Upper lobe of right lung (tissue), 1 donor: ENCODE measurements at regions not wholly inside any gene's neighbourhood (a gene's known extent, or its start where the extent isn't known, plus 50 kb on each side); places are given as distances from the start of the nearest gene placed in this dataset.
"Not testable (repeated sequence)": the region's sequence is repeated elsewhere in the genome, so short reads cannot be mapped to it uniquely, and the experiment has no call there.

Experiments used
- ATAC-seq: fragments of 200-7000 bp; cut with Tn5 transposase; one replicate; pipeline ENCODE4 v1.9.1; 2020; ENCODE audit warnings: mild to moderate bottlenecking, moderate library complexity
- DNase-seq: peaks from one replicate; pipeline ENCODE4 v3.0.0-alpha.2; 2020
- H3K27ac ChIP-seq: fragments of 200-600 bp; one replicate; pipeline ENCODE4 v1.8.0; 2022
- H3K27me3 ChIP-seq: fragments of 200-600 bp; one replicate; pipeline ENCODE4 v1.8.0; 2022; ENCODE audit warnings: mild to moderate bottlenecking
- H3K36me3 ChIP-seq: fragments of 200-600 bp; one replicate; pipeline ENCODE4 v1.8.0; 2022
- H3K4me1 ChIP-seq: fragments of 200-600 bp; one replicate; pipeline ENCODE4 v1.8.0; 2022
- H3K4me3 ChIP-seq: fragments of 200-600 bp; one replicate; pipeline ENCODE4 v1.8.0; 2022; ENCODE audit warnings: mild to moderate bottlenecking
- H3K9me3 ChIP-seq: fragments of 200-600 bp; one replicate; pipeline ENCODE4 v1.8.0; 2022
- intact Hi-C: fragments of 100-400 bp; cut with DNase I; formaldehyde crosslinking; loops from one replicate; pipeline ENCODE4 v1.11.0; 2022
- TF ChIP-seq, protein P1 (sequence below): fragments of 200-600 bp; IDR thresholded peaks from one replicate; pipeline ENCODE4 v1.8.0; 2022; ENCODE audit warnings: antibody characterized with exemption
- donor health status: DM: no; HTN: yes; CAD: no; lungs with severe emphysema.

GRCh38 chr7:35853194-35853593 is 52.3 kb downstream of the SEPTIN7 start:
- H3K27ac ChIP-seq, H3K9me3 ChIP-seq, H3K4me3 ChIP-seq, ATAC-seq, H3K36me3 ChIP-seq, DNase-seq, intact Hi-C loops, H3K27me3 ChIP-seq: not testable (repeated sequence)
- H3K4me1 ChIP-seq: peaks cover 10% of the 10 kb centered on the region

GRCh38 chr7:35854311-35854710 is 53.5 kb downstream of the SEPTIN7 start:
- Histone ChIP-seq H3K36me3 (no peaks in the 10 kb centered on the region), H3K4me3 (no peak overlapping the region), H3K9me3 (no peaks in the 10 kb centered on the region), H3K4me1 (peaks cover 2% of the 10 kb centered on the region), H3K27ac (no peak overlapping the region), H3K27me3 (no peaks in the 10 kb centered on the region)
- intact Hi-C loops: no loop called here
- no peak for DNase-seq
- TF ChIP-seq, protein P1, sequence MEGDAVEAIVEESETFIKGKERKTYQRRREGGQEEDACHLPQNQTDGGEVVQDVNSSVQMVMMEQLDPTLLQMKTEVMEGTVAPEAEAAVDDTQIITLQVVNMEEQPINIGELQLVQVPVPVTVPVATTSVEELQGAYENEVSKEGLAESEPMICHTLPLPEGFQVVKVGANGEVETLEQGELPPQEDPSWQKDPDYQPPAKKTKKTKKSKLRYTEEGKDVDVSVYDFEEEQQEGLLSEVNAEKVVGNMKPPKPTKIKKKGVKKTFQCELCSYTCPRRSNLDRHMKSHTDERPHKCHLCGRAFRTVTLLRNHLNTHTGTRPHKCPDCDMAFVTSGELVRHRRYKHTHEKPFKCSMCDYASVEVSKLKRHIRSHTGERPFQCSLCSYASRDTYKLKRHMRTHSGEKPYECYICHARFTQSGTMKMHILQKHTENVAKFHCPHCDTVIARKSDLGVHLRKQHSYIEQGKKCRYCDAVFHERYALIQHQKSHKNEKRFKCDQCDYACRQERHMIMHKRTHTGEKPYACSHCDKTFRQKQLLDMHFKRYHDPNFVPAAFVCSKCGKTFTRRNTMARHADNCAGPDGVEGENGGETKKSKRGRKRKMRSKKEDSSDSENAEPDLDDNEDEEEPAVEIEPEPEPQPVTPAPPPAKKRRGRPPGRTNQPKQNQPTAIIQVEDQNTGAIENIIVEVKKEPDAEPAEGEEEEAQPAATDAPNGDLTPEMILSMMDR: no peak
- no peak for ATAC-seq

GRCh38 chr7:35856175-35856574 is 55.3 kb downstream of the SEPTIN7 start:
- Histone ChIP-seq H3K4me1 (peaks cover 7% of the 10 kb centered on the region), H3K27ac (no peak overlapping the region), H3K9me3 (no peaks in the 10 kb centered on the region), H3K36me3 (no peaks in the 10 kb centered on the region), H3K4me3 (no peak overlapping the region), H3K27me3 (no peaks in the 10 kb centered on the region)
- intact Hi-C loops: no loop called here
- TF ChIP-seq, protein P1: no peak
- DNase-seq: no peak
- no peak for ATAC-seq

- ATAC-seq: no peak
- H3K27me3 ChIP-seq: no peaks in the 10 kb centered on the region
- peaks cover 17% of the 10 kb centered on the region for H3K36me3 ChIP-seq
- no peaks in the 10 kb centered on the region for H3K9me3 ChIP-seq
- no peak overlapping the region for H3K4me3 ChIP-seq
- intact Hi-C loops: no loop called here
- no peak for DNase-seq
- H3K4me1 ChIP-seq: peaks cover 10% of the 10 kb centered on the region
- TF ChIP-seq, protein P1: no peak
- no peak overlapping the region for H3K27ac ChIP-seq
Measured at GRCh38 chr7:35860664-35861063, 59.8 kb downstream of the SEPTIN7 start.

DNA sequence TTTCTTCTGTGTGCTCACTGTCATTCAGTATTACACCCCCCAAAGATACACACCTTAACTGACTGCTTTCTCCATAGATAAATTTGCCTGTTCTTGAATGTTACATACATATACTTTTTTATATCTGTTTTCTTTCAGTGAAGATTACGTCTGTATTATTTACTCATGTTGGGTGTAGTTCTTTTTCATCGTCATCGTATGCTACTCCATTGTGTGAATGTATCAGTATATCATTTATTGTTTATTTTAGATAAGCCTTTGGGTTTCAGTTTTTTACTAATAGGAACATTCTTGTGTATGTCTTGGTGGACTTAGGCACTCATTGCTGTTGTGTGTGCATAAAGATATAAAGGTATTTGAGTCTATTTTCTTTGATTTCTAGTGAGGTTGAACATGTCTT is 64.4 kb downstream of the SEPTIN7 start:
- Histone ChIP-seq H3K9me3 (no peaks in the 10 kb centered on the region), H3K36me3 (peaks cover 29% of the 10 kb centered on the region), H3K4me3 (no peak overlapping the region), H3K27me3 (no peaks in the 10 kb centered on the region), H3K4me1 (peaks cover 3% of the 10 kb centered on the region), H3K27ac (no peak overlapping the region)
- TF ChIP-seq, protein P1: no peak
- DNase-seq: no peak
- intact Hi-C loops: no loop called here
- ATAC-seq: no peak

- Histone ChIP-seq H3K27ac (no peak overlapping the region), H3K27me3 (no peaks in the 10 kb centered on the region), H3K4me3 (no peak overlapping the region), H3K4me1 (peaks cover 3% of the 10 kb centered on the region), H3K36me3 (peaks cover 29% of the 10 kb centered on the region), H3K9me3 (no peaks in the 10 kb centered on the region)
- intact Hi-C loops: no loop called here
- TF ChIP-seq, protein P1: no peak
- no peak for ATAC-seq
- no peak for DNase-seq
Measured at GRCh38 chr7:35866186-35866585, 65.3 kb downstream of the SEPTIN7 start.

DNA sequence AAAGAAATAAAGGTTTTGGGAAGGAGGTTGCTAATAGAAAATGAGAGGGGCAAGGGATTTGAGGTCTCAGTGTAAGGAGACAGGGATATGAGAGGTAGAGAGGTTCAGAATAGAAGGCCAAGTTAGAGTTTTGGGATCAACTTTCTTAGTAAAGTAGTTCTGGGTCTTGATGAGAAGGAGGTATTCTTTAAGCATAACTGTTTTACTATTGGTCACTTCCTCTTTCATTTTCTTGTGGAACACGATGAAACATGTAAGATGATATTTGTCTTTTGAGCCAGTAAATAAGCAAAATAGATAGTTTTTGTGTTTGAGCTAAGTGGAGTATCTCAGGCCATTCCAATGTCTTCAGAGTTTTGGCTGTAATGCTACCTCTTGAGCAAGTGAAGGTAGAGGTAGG is 68.3 kb downstream of the SEPTIN7 start:
- H3K4me3 ChIP-seq, H3K27ac ChIP-seq, intact Hi-C loops, H3K27me3 ChIP-seq, ATAC-seq, DNase-seq, H3K9me3 ChIP-seq, H3K4me1 ChIP-seq: not testable (repeated sequence)
- peaks cover 33% of the 10 kb centered on the region for H3K36me3 ChIP-seq
